Colonic mucosa (tissue), 4 donors: ENCODE measurements at regions not wholly inside any gene's neighbourhood (a gene's known extent, or its start where the extent isn't known, plus 50 kb on each side); places are given as distances from the start of the nearest gene placed in this dataset.

ENCODE experiments used
- DNase-seq: peaks from one replicate; pipeline ENCODE4 v3.0.0-alpha.2; 2020
- H3K27ac ChIP-seq: fragments of 200-600 bp; one replicate; pipeline ENCODE4 v1.8.0; 2021
- H3K27me3 ChIP-seq: fragments of 200-600 bp; one replicate; pipeline ENCODE4 v1.8.0; 2021
- H3K36me3 ChIP-seq: fragments of 200-600 bp; one replicate; pipeline ENCODE4 v1.8.0; 2021
- H3K4me1 ChIP-seq: fragments of 200-600 bp; one replicate; pipeline ENCODE4 v1.8.0; 2021; ENCODE audit warnings: mild to moderate bottlenecking
- H3K4me3 ChIP-seq: fragments of 200-600 bp; one replicate; pipeline ENCODE4 v1.8.0; 2021
- H3K9ac ChIP-seq, 2 donors: one replicate each; pipeline ENCODE4 v1.7.0; 2013; ENCODE audit warnings: control low read depth in 2 of 2, low read depth in 2 of 2, low read length in 2 of 2
- H3K9me3 ChIP-seq: fragments of 200-600 bp; one replicate; pipeline ENCODE4 v1.8.0; 2021
- CTCF ChIP-seq: fragments of 200-600 bp; IDR thresholded peaks from one replicate; pipeline ENCODE4 v1.8.0; 2022; ENCODE audit warnings: antibody characterized with exemption, mild to moderate bottlenecking
- intact Hi-C: fragments of 100-400 bp; cut with DNase I; formaldehyde crosslinking; loops from one replicate; pipeline ENCODE4 v1.14.1; 2022
- donor health status: healthy.
- donor health status: DM: no; HTN: no; CAD: no.
- donor health status: DM: no; HTN: no; CAD: no.

GRCh38 chr2:204223544-204223943 is 287.0 kb downstream of the ICOS start:
- Histone ChIP-seq H3K36me3 (no peaks in the 10 kb centered on the region), H3K4me3 (no peak overlapping the region), H3K27ac (no peak overlapping the region), H3K9me3 (no peaks in the 10 kb centered on the region), H3K4me1 (peaks cover 5% of the 10 kb centered on the region), H3K27me3 (no peaks in the 10 kb centered on the region), H3K9ac (no peak overlapping the region)
- TF ChIP-seq CTCF = no peak
- intact Hi-C loops = no loop called here
- DNase-seq = no peak

- intact Hi-C loops = no loop called here
- no peak overlapping the region for H3K9ac ChIP-seq
- no peaks in the 10 kb centered on the region for H3K9me3 ChIP-seq
- H3K27me3 ChIP-seq = no peaks in the 10 kb centered on the region
- H3K4me1 ChIP-seq = peaks cover 5% of the 10 kb centered on the region
- H3K4me3 ChIP-seq = no peak overlapping the region
- TF ChIP-seq CTCF = no peak
- H3K27ac ChIP-seq = no peak overlapping the region
- no peak for DNase-seq
- H3K36me3 ChIP-seq = no peaks in the 10 kb centered on the region
Observed at GRCh38 chr2:204225671-204226073, 289.1 kb downstream of the ICOS start.

GRCh38 chr2:204226305-204226880 is 289.8 kb downstream of the ICOS start:
- no peaks in the 10 kb centered on the region for H3K36me3 ChIP-seq
- intact Hi-C loops = no loop called here
- H3K4me1 ChIP-seq = peaks cover 5% of the 10 kb centered on the region
- no peak overlapping the region for H3K4me3 ChIP-seq
- no peak for DNase-seq
- TF ChIP-seq CTCF = no peak
- no peaks in the 10 kb centered on the region for H3K9me3 ChIP-seq
- H3K27me3 ChIP-seq = no peaks in the 10 kb centered on the region
- no peak overlapping the region for H3K27ac ChIP-seq
- no peak overlapping the region for H3K9ac ChIP-seq

- DNase-seq = no peak
- Histone ChIP-seq H3K27ac (no peak overlapping the region), H3K4me3 (no peak overlapping the region), H3K36me3 (no peaks in the 10 kb centered on the region), H3K4me1 (peaks cover 5% of the 10 kb centered on the region), H3K27me3 (no peaks in the 10 kb centered on the region), H3K9ac (no peak overlapping the region), H3K9me3 (no peaks in the 10 kb centered on the region)
- no peak for TF ChIP-seq CTCF
- intact Hi-C loops = no loop called here
Observed at GRCh38 chr2:204228169-204228886, 291.8 kb downstream of the ICOS start.

GRCh38 chr2:204234248-204234647 is 297.7 kb downstream of the ICOS start:
- DNase-seq = no peak
- Histone ChIP-seq H3K36me3 (no peaks in the 10 kb centered on the region), H3K9ac (no peak overlapping the region), H3K4me1 (no peaks in the 10 kb centered on the region), H3K9me3 (no peaks in the 10 kb centered on the region), H3K27ac (no peak overlapping the region), H3K4me3 (no peak overlapping the region), H3K27me3 (no peaks in the 10 kb centered on the region)
- no peak for TF ChIP-seq CTCF
- intact Hi-C loops = no loop called here
